H1 (cell line): ENCODE measurements at regions not wholly inside any gene's neighbourhood (a gene's known extent, or its start where the extent isn't known, plus 50 kb on each side); places are given as distances from the start of the nearest gene placed in this dataset.
A peak's percentile ranks its signal among the peaks of the same experiment; 100 is the strongest.

Experiments used
- CTCF ChIA-PET: fragments of 300-600 bp; sonication (Branson Sonifier 250); formaldehyde crosslinking; loops from one replicate; lab custom pipeline; 2021; ENCODE audit not compliant: partially characterized antibody; lab: Charles Lee
- POLR2A ChIA-PET: fragments of 300-600 bp; sonication (Branson Sonifier 250); formaldehyde crosslinking; loops from one replicate; lab custom pipeline; 2021; ENCODE audit warnings: inconsistent platforms; ENCODE audit not compliant: partially characterized antibody; lab: Charles Lee
- DNase-seq, 2 experiments: peaks; one replicate each; pipeline versions ENCODE4 v3.0.0 to v3.0.0-alpha.2; 2010 to 2022; ENCODE audit warnings: low spot score in 2 of 2, low read depth in 1 of 2, mixed read lengths in 1 of 2
- FAIRE-seq: peaks from 2 replicates; lab custom pipeline; 2011; peaks lifted over from hg19 to GRCh38; lab: Jason Lieb, UNC
- H2AFZ ChIP-seq: 2 replicates; pipeline ENCODE4 v1.8.1; 2012; ENCODE audit warnings: low read length, inconsistent platforms
- H2AK5ac ChIP-seq: 2 replicates; pipeline ENCODE4 v1.6.1; 2013; ENCODE audit warnings: low read depth, low read length
- H2BK120ac ChIP-seq: replicated peaks from 2 replicates; pipeline ENCODE3; 2013; ENCODE audit warnings: low read depth, low read length, inconsistent platforms
- H2BK12ac ChIP-seq: 2 replicates; pipeline ENCODE4 v1.6.1; 2013; ENCODE audit warnings: low read depth, low read length
- H2BK15ac ChIP-seq: 2 replicates; pipeline ENCODE4 v1.6.1; 2013; ENCODE audit warnings: low read length
- H2BK20ac ChIP-seq: 2 replicates; pipeline ENCODE4 v1.6.1; 2013; ENCODE audit warnings: low read length
- H2BK5ac ChIP-seq: 2 replicates; pipeline ENCODE4 v1.6.1; 2013; ENCODE audit warnings: low read depth, low read length
- H3K14ac ChIP-seq: 2 replicates; pipeline ENCODE4 v1.6.1; 2013; ENCODE audit warnings: inconsistent platforms; ENCODE audit not compliant: insufficient read length
- H3K18ac ChIP-seq: 2 replicates; pipeline ENCODE4 v1.6.1; 2013; ENCODE audit warnings: low read length; ENCODE audit errors: extremely low read depth
- H3K23ac ChIP-seq: 2 replicates; pipeline ENCODE4 v1.6.1; 2013; ENCODE audit warnings: inconsistent platforms; ENCODE audit not compliant: insufficient read length
- H3K23me2 ChIP-seq: 2 replicates; pipeline ENCODE4 v1.6.1; 2013; ENCODE audit warnings: low read depth, low read length
- H3K27ac ChIP-seq: 2 replicates; pipeline ENCODE4 v1.6.1; 2011; ENCODE audit warnings: low read depth, low read length, inconsistent platforms
- H3K27me3 ChIP-seq, 4 experiments: replicated peaks in 1 of 4; 1 replicate in 1 of 4; 2 replicates in 3 of 4; pipeline versions ENCODE4 v1.6.1 to v1.8.1; 2011 to 2013; ENCODE audit warnings: low read length in 3 of 4, mild to moderate bottlenecking in 3 of 4, inconsistent platforms in 2 of 4, mixed read lengths in 2 of 4, moderate library complexity in 1 of 4; ENCODE audit not compliant: control insufficient read depth in 3 of 4, insufficient read depth in 3 of 4; ENCODE audit errors: extremely low read depth in 1 of 4
- H3K36me3 ChIP-seq, 4 experiments: 2 replicates each; pipeline versions ENCODE4 v1.6.1 to v1.8.1; 2011 to 2013; ENCODE audit warnings: mild to moderate bottlenecking in 4 of 4, low read length in 3 of 4, moderate library complexity in 2 of 4, control low read depth in 1 of 4, inconsistent platforms in 1 of 4; ENCODE audit not compliant: insufficient read depth in 4 of 4, control insufficient read depth in 2 of 4
- H3K4ac ChIP-seq: replicated peaks from 2 replicates; pipeline ENCODE3; 2013; ENCODE audit warnings: low read length, low read depth, mixed read lengths, inconsistent platforms; ENCODE audit not compliant: insufficient read length
- H3K4me1 ChIP-seq, 4 experiments: replicated peaks in 1 of 4; 1 replicate in 1 of 4; 2 replicates in 3 of 4; pipeline versions ENCODE4 v1.6.1 to v1.8.1; 2011 to 2013; ENCODE audit warnings: low read length in 3 of 4, inconsistent platforms in 2 of 4, mixed read lengths in 1 of 4; ENCODE audit not compliant: insufficient read depth in 4 of 4, control insufficient read depth in 3 of 4
- H3K4me2 ChIP-seq, 2 experiments: 2 replicates each; pipeline versions ENCODE4 v1.6.1 to v1.8.1; 2011 to 2013; ENCODE audit warnings: low read depth in 2 of 2, low read length in 2 of 2, control low read depth in 1 of 2, inconsistent platforms in 1 of 2, mild to moderate bottlenecking in 1 of 2; ENCODE audit not compliant: insufficient read depth in 1 of 2
- H3K4me3 ChIP-seq, 4 experiments: fragments of 200-600, 300-600 bp in 1 of 4; sonication (generic), shearing (Covaris generic), sonication (Bioruptor Twin) in 1 of 4; 2 replicates each; pipeline versions ENCODE4 v1.5.1 to v1.8.1; 2011 to 2016; ENCODE audit warnings: low read length in 4 of 4, low read depth in 3 of 4, control low read depth in 2 of 4, inconsistent platforms in 2 of 4, mild to moderate bottlenecking in 2 of 4, mixed read lengths in 1 of 4, moderate library complexity in 1 of 4; ENCODE audit not compliant: insufficient read depth in 2 of 4; ENCODE audit errors: extremely low read depth in 1 of 4
- H3K56ac ChIP-seq: replicated peaks from 2 replicates; pipeline ENCODE3; 2013; ENCODE audit warnings: low read depth, mild to moderate bottlenecking, mixed read lengths, low read length, inconsistent platforms; ENCODE audit not compliant: insufficient read length
- H3K79me1 ChIP-seq: 2 replicates; pipeline ENCODE4 v1.6.1; 2013; ENCODE audit warnings: low read depth, low read length, control low read depth
- H3K79me2 ChIP-seq, 2 experiments: 2 replicates each; pipeline versions ENCODE4 v1.6.1 to v1.8.1; 2012 to 2013; ENCODE audit warnings: low read length in 2 of 2, mild to moderate bottlenecking in 2 of 2, inconsistent platforms in 1 of 2; ENCODE audit not compliant: insufficient read depth in 2 of 2, control insufficient read depth in 1 of 2
- H3K9ac ChIP-seq, 4 experiments: replicated peaks in 1 of 4; 1 replicate in 1 of 4; 2 replicates in 3 of 4; pipeline versions ENCODE4 v1.6.1 to v1.8.1; 2011 to 2013; ENCODE audit warnings: low read depth in 3 of 4, low read length in 3 of 4, control low read depth in 2 of 4, mild to moderate bottlenecking in 2 of 4, moderate library complexity in 2 of 4, inconsistent platforms in 1 of 4; ENCODE audit errors: extremely low read depth in 1 of 4
- H3K9me3 ChIP-seq, 2 experiments: 2 replicates each; pipeline versions ENCODE4 v1.6.1 to v1.8.1; 2012 to 2013; ENCODE audit warnings: mild to moderate bottlenecking in 2 of 2, moderate library complexity in 2 of 2, control low read depth in 1 of 2, inconsistent platforms in 1 of 2, low read depth in 1 of 2, low read length in 1 of 2, mixed read lengths in 1 of 2; ENCODE audit not compliant: insufficient read depth in 2 of 2
- H4K20me1 ChIP-seq, 2 experiments: replicated peaks in 1 of 2; 2 replicates each; pipeline versions ENCODE3 to v1.8.1; 2011 to 2013; ENCODE audit warnings: inconsistent platforms in 2 of 2, low read length in 2 of 2, mild to moderate bottlenecking in 1 of 2; ENCODE audit not compliant: insufficient read depth in 2 of 2, control insufficient read depth in 1 of 2
- H4K5ac ChIP-seq: 2 replicates; pipeline ENCODE4 v1.6.1; 2013; ENCODE audit warnings: low read length, low read depth, mixed read lengths, inconsistent platforms; ENCODE audit not compliant: insufficient read length
- H4K8ac ChIP-seq: 2 replicates; pipeline ENCODE4 v1.8.0; 2013; ENCODE audit warnings: mild to moderate bottlenecking, moderate library complexity, low read length, inconsistent platforms; ENCODE audit not compliant: insufficient read depth; ENCODE audit errors: extremely low read depth
- H4K91ac ChIP-seq: replicated peaks from 2 replicates; pipeline ENCODE3; 2013; ENCODE audit warnings: low read length, mixed read lengths, inconsistent platforms; ENCODE audit not compliant: insufficient read length
- CEBPB ChIP-seq: IDR thresholded peaks from 2 replicates; pipeline ENCODE4 v1.6.1; 2012; ENCODE audit warnings: low read depth, low read length
- KDM5A ChIP-seq: fragments of 200-600 bp; IDR thresholded peaks from 2 replicates; pipeline ENCODE4 v1.7.1; 2012; ENCODE audit warnings: mild to moderate bottlenecking, low read length, inconsistent platforms, mixed read lengths
- NRF1 ChIP-seq: IDR thresholded peaks from 2 replicates; pipeline ENCODE4 v1.6.1; 2011; ENCODE audit warnings: mild to moderate bottlenecking, low read depth, low read length, improper control_type of control experiment
- SAP30 ChIP-seq: fragments of 300-600 bp; sonication (generic); IDR thresholded peaks from 2 replicates; pipeline ENCODE4 v1.7.1; 2012; ENCODE audit warnings: low read length, moderate library complexity, mild to moderate bottlenecking, inconsistent platforms; ENCODE audit not compliant: insufficient read depth, insufficient replicate concordance
- TCF12 ChIP-seq: IDR thresholded peaks from 2 replicates; pipeline ENCODE4 v1.6.1; 2011; ENCODE audit warnings: low read depth, mild to moderate bottlenecking, low read length
- USF2 ChIP-seq: IDR thresholded peaks from 2 replicates; pipeline ENCODE4 v1.6.1; 2011; ENCODE audit warnings: low read length, improper control_type of control experiment
- WGBS, 2 experiments: shearing (Covaris generic) in 1 of 2; methylation state at CpG; one replicate each; pipeline versions ENCODE4 v1.1.6 to v1.1.7; 2013 to 2015; ENCODE audit warnings: low lambda C conversion rate in 2 of 2, mixed read lengths in 2 of 2, inconsistent platforms in 1 of 2, low coverage in 1 of 2, missing lambda C conversion rate in 1 of 2; ENCODE audit not compliant: insufficient replicate concordance in 2 of 2, insufficient coverage in 1 of 2, insufficient read length in 1 of 2; ENCODE audit errors: extremely low coverage in 1 of 2, missing lambda C conversion rate in 1 of 2; 5-methylcytosine and 5-hydroxymethylcytosine counted together

GRCh38 chr4:15234116-15234855 lies 193.5 kb upstream of the C1QTNF7 start:
- DNase-seq (no peak), FAIRE-seq (no peak)
- H2AFZ ChIP-seq, result no peak overlapping the region
- H3K14ac ChIP-seq, result peak overlapping the region; percentile 51
- H3K79me1 ChIP-seq, result no peaks in the 10 kb centered on the region
- H3K18ac ChIP-seq, result no peak overlapping the region
- no peak overlapping the region for H3K27ac ChIP-seq
- H3K4me1 ChIP-seq, result no peaks in the 10 kb centered on the region
- no peaks in the 10 kb centered on the region for H3K27me3 ChIP-seq
- no peak overlapping the region for H4K91ac ChIP-seq
- no peak overlapping the region for H3K56ac ChIP-seq
- no peak overlapping the region for H2BK15ac ChIP-seq
- ChIA-PET CTCF (interaction anchor here (1.5 to 6.2 kb wide), 3 partner anchors 162 to 571 kb away, joined by 3 to 88 read pairs (median 72); no protein-coding TSS in a partner anchor), POLR2A (interaction anchor here (0.7 kb wide), 1 partner anchor 182 kb away, joined by 3 read pairs; no protein-coding TSS in a partner anchor)
- H3K23me2 ChIP-seq, result no peaks in the 10 kb centered on the region
- no peak overlapping the region for H2AK5ac ChIP-seq
- H3K23ac ChIP-seq, result no peak overlapping the region
- H3K9me3 ChIP-seq, result no peaks in the 10 kb centered on the region
- no peaks in the 10 kb centered on the region for H3K79me2 ChIP-seq
- no peaks in the 10 kb centered on the region for H3K36me3 ChIP-seq
- H4K5ac ChIP-seq, result no peak overlapping the region
- no peak overlapping the region for H3K9ac ChIP-seq
- no peak overlapping the region for H2BK5ac ChIP-seq
- TF ChIP-seq KDM5A, result no peak
- TF ChIP-seq CEBPB, result no peak
- no peak for TF ChIP-seq TCF12
- TF ChIP-seq SAP30, result no peak
- no peak for TF ChIP-seq USF2
- no peak for TF ChIP-seq NRF1
- no peak overlapping the region for H2BK12ac ChIP-seq
- H2BK120ac ChIP-seq, result no peak overlapping the region
- no peak overlapping the region for H3K4me2 ChIP-seq
- H2BK20ac ChIP-seq, result no peak overlapping the region
- H3K4me3 ChIP-seq, result no peak overlapping the region
- WGBS, 2 experiments, result 95% methylated on average over 7 of the region's 7 CpGs; no CpG with 5 or more reads in 1 of the 2 experiments
- H4K20me1 ChIP-seq, result no peaks in the 10 kb centered on the region
- H3K4ac ChIP-seq, result no peak overlapping the region
- H4K8ac ChIP-seq, result no peak overlapping the region
